Stimulated activated CD4-positive, alpha-beta T cell treated with anti-CD3 and anti-CD28 coated beads, Interleukin-2, amount 100 ng/mL, for 4 hours (primary cell): ENCODE measurements at regions not wholly inside any gene's neighbourhood (a gene's known extent, or its start where the extent isn't known, plus 50 kb on each side); places are given as distances from the start of the nearest gene placed in this dataset.
"Not testable (repeated sequence)": the region's sequence is repeated elsewhere in the genome, so short reads cannot be mapped to it uniquely, and the experiment has no call there.

Source experiments
- DNase-seq: peaks from one replicate; pipeline ENCODE4 v3.0.0-alpha.2; 2020; ENCODE audit warnings: low read depth

DNA sequence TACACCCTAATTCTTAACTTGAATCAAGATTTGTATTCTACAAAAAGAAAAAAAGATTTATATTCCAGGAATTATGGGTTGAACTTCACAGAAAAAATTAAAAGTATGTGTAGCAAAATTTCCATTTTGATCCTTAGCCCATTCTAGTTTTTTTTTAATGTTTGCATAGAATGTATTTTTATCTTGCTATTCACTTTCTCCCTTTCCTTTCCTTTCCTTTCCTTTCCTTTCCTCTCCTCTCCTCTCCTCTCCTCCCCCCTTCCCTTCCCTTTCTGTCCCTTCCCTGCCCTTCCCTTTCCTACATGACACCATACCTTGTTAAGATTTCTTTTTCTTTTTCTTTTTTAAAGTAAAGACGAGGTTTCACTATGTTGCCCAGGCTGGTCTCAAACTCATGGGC is 542.5 kb upstream of the PTGER4 start:
- no peak for DNase-seq

GRCh38 chr5:40134883-40135520 is 544.7 kb upstream of the PTGER4 start:
- no peak for DNase-seq

GRCh38 chr5:40124367-40124766 is 555.3 kb upstream of the PTGER4 start:
- no peak for DNase-seq

GRCh38 chr5:40121236-40121635 is 558.5 kb upstream of the PTGER4 start:
- DNase-seq, result no peak

DNA sequence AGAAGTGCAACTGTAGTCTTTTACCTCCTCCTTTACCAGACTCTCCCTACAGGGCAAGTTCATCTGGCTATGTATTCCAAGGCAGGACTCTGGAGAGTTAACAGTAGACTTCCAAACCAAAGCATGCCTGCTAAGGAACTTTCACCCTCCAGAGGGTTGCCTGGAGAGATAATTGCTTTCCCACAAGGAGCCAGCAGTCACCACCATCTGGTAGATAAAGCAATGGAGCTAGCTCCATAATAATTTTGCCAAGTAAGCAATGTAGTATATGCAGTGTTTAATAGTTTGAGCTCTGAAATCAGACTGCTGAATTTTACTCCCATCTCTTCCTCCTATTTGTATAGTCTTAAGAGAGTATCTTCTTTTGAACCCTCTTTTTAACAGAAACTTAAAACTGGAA is 566.8 kb upstream of the PTGER4 start:
- DNase-seq, result no peak

DNA sequence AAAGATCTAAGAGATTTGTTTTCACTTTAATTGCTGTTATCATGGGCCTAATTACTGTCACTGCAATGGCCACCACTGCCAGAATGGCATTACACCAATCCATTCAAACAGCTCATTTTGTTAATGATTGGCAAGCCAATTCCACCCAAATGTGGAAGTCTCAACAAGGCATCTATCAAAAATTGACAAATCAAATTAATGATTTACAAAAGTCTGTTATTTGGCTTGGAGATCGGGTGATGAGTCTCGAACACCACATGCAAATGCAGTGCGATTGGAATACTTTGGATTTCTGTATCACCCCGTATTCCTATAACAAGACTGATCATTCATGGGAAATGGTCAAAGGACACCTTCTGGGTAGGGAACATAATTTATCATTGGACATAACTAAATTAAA is 568.7 kb upstream of the PTGER4 start:
- not testable (repeated sequence) for DNase-seq

DNA sequence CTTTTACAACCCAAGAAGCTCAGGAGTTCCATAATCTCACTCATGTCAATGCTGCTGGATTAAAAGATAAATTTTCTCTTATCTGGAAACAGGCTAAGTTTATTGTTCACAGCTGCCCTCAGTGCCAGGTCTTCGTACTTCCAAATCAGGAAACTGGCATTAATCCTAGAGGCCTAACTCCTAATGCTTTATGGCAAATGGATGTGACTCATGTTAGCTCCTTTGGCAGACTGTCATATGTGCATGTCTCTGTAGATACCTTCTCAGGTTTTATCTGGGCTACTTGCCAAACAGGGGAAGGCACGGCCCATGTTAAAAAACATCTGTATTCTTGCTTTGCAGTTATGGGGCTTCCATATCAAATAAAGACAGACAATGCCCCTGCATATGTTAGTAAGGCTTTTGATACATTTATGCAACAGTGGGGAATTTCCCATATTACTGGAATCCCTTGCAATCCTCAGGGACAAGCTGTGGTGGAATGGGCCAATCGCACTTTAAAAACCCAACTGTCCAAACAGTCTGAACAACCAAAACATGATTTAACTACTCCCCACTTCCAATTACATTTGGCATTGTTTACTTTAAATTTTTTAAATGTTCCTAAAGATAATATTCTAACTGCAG is 570.8 kb upstream of the PTGER4 start:
- not testable (repeated sequence) for DNase-seq

DNA sequence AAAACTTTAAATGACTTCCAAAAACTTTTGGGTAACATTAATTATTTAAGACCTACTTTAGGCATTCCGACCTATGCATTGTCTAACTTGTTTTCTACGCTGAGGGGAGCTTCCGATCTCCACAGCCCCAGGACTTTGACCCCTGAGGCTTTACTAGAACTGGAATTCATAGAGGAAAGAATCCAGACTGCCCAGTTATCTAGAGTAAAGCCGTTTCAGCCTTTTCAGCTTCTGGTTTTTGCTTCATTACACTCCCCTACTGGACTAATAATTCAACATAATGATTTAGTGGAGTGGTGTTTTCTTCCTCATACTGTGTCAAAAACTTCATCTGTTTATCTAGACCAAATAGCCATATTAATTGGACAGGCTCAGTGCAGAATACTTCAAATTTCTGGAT is 571.9 kb upstream of the PTGER4 start:
- DNase-seq, result not testable (repeated sequence)

GRCh38 chr5:40106847-40107246 is 572.9 kb upstream of the PTGER4 start:
- DNase-seq, result no peak

DNA sequence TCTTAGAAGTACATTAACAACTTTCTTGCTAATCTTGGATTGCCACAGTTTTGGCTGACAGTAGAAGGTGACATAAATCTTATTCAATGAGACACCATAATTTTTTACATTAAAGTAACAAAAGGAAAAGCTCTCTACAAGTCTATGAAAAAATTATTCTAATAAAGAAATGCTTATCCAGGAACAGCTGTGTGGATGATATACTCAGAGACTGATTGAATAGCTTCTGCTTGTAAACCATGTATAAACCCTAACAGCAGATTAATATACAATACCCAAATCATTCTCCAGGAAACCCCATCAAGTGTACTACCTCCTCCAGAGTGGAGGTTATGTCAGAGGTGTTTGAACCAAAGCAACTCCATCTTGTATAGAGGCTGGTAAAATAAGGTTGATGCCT is 581.4 kb upstream of the PTGER4 start:
- DNase-seq, result no peak

DNA sequence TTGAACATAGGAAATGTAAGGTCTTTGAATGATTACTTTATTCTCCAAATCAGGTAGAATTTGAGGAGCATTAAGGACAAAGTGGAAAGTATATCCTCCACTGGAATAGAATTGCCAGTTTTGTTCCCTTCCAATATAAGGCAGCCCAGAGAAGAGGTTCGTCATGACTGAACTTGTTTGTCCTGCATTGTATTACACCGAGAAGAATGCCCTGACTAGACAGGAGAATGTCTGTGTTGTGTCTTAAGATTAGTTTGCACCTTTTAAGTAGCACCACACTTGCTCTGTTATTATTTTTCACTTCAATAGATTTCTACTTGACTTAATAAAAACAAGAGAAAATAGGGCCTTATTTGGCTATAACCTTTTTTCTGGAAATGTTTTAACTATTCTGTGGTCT is 586.2 kb upstream of the PTGER4 start:
- no peak for DNase-seq

DNA sequence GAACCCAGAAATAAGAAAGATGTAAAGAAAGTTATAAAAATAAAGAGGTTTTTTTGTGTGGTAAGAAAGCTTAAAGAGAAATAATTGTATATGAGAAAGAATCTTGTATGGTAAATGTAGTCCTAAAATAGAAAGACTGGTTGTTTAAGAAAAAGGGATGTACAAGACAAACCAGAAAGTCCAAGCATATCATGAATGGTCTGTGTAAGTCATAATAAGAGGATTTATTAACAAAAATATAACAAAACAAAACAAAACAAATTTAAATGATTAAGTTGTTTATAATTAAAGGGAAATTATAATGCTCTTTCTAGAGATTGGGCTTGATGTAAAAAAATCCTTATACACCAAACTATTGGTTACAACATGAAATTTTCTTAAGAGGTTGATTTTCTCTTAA is 590.4 kb upstream of the PTGER4 start:
- DNase-seq, result no peak

DNA sequence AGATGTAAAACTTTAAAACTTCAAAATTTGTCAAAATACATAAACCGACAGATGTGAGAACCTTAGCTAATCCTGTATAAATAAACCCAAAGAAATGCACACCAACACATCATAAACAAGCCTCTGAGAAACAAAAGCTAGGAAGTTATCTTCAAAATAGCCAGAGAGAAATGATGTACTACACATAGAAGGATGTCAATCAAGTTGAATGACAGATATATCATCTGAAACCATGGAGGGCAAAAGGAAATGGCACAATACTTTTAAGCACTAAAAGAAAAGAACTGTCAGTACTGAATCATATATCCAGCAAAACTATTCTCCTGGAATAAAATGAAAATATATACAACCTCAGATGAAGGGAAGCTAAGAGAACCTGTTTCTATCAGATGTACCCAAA is 595.1 kb upstream of the PTGER4 start:
- DNase-seq, result no peak

DNA sequence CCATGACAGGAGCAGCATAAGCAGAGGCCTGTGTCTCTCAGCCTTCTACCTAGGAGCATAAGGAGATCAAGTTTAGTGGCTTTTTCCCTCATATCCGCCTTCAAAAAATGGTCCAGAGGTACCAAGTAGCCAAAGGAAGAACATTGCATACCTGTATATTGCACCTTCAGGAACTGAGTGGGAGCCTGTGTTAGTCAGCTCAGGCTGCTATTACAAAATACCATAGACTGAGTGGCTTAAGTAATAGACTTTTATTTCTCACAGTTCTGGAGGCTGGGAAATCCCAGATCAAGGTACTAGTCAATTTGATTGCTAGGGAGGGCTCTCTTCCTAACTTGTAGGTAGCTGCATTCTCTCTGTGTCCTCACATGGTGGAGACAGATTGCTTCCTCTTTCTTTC is 597.4 kb upstream of the PTGER4 start:
- DNase-seq, result no peak

- no peak for DNase-seq
Observed at GRCh38 chr5:40080191-40080590, 599.5 kb upstream of the PTGER4 start.

DNA sequence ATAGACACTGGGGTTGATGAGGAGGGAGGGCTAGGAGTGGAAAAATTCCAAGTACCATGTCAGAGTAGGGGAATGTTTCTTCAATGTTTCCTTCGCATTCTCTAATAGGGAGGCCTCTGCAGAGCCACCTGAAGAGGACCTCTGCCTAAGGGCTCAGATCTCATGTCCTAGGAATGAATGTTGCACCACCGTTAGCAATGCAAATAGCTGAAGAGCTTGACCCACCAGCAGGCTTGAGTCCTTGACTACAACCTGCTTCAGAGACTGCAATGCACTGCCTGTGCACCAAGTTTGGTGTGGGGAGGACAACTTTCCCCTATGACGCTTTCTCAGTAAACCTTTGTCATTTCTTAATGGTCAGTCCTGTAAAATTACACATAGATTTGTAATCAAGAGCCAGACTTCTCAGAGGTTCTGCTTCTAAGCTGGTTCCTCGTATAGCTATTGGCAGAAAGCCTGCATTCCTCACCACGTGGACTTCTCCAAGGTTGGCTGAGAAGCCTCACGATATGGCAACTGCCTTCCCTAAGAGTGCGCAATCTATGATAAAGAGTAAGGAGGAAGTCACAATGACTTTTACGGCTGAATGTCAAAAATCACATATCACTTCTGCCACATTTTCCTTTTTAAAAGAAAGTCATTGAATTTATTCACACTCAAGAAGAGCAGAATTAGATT is 600.7 kb upstream of the PTGER4 start:
- DNase-seq, result no peak

DNA sequence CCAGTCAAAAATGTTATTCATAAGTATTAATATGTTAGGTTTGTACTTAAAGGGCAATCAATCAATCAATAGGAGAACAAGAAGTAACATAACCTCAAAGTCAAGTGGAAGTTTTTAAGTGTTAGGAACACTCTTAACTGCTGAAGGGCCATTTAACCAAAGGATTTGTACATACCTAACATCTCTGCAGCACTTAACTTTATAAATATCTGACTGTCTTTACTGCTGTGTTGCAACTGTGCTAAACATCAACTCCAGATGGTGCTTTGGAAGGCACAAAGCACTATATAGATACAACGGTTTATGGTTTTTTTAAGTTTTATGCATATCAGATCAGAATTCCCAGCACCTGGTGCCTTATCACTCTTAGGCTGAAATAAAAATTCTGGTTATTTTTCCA is 604.9 kb upstream of the PTGER4 start:
- no peak for DNase-seq

- DNase-seq, result no peak
Observed at GRCh38 chr5:40073927-40074326, 605.8 kb upstream of the PTGER4 start.

DNA sequence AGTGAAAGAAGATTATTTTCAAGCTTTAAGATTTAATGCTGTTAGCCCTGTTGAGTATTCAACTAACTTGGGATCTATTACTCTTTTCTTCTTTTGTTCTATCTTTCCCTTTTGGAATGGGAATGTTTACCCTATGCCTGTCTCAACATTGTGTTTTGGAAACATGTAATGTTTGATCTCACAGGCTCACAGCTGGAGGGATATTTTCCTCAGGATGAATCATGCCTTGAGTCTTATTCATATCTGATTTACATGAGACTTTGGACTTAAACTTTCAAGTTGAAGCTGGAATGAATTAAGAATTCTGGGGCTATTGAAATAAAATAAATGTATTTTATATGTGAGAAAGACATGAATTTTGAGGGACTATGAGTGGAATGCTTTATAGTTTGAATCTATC is 607.8 kb upstream of the PTGER4 start:
- no peak for DNase-seq

GRCh38 chr5:40066616-40067015 is 613.1 kb upstream of the PTGER4 start:
- DNase-seq, result no peak

DNA sequence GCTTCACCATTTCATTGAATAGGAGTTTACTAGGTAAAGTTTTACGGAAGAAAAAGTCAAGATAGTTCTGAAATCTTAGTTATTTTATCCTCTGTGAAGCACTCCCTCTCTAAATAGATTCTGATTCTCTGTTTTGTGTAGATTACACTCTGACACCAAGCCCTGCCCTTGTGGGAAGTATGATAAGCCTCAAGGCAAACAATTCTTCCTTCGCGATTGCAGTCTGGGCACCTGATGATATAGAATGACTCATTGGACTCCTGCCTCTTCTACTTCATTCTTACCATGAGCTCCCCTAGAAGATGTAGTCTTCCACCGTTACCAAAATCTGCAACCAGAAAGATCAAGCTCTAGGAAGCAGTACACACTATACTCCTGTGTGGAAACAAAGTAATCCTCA is 626.9 kb upstream of the PTGER4 start:
- DNase-seq, result no peak

DNA sequence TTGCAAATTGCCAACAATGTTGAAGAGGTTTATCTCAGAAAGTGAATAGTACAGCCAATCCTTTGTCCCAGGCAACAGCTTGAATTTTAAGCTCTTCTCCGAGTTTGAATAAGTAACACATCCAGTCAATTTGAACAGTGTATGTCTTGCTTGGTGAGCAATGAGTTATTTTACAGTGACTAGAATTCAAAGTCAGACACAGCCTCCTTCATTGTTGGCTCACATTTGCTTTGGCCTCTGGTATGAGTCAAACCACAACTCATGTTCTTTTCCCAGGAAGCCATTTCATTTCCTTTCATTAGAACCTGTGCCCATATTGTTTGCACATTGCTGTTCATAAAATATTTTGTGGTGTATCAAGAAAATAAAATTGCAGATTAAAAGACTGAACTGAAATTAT is 622.0 kb upstream of the DAB2 start:
- DNase-seq, result no peak

DNA sequence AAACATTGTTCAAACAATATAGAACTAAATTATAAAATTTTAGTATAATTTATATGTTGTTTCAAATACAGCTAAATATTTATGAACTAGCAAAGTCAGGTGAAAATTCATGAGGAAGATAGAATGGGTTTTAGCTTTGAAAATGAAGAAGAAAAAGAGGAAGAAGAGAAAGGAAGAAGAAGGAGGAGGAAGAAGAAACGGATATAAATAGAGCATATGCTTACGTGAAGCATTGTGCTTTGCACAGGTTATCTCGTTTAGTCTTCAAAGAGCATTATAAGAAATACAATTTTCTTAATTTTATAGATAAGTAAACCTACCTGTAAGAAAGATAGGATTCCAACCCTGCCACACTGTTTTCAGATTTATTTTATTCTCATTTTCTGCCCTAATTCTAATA is 620.6 kb upstream of the DAB2 start:
- DNase-seq, result no peak

DNA sequence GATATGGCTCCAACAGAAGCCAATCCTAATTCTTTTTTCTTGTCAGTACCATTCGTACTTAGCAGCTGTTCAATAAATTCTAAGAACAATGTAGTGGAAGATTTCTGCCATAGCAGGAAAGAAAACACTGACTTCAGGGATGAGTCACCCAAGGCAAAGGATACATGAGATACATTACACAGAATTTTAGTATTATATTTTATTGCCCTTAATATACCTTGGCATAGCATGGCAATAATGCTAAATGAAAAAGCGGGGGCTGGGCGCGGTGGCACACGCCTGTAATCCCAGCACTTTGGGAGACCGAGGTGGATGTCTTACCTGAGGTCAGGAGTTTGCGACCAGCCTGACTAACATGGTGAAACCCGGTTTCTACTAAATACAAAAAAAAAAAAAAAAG is 619.1 kb upstream of the DAB2 start:
- no peak for DNase-seq
